ENCODE measurements at regions not wholly inside any gene's neighbourhood (a gene's known extent, or its start where the extent isn't known, plus 50 kb on each side); places are given as distances from the start of the nearest gene placed in this dataset.
"Not testable (repeated sequence)": the region's sequence is repeated elsewhere in the genome, so short reads cannot be mapped to it uniquely, and the experiment has no call there.

GRCh38 chr5:62776592-62776991 lies 198.0 kb downstream of the LRRC70 start:
- CTCF ChIA-PET (ENCODE audit: low intra/inter-chr PET ratio); H3K27me3 ChIP-seq (ENCODE audit: control insufficient read depth in 2 of 2, insufficient read depth in 2 of 2, low read length in 2 of 2); H3K4me3 ChIP-seq; H3K9me1 ChIP-seq (ENCODE audit: control insufficient read depth, insufficient read depth, low read length); H3K79me2 ChIP-seq (ENCODE audit: control insufficient read depth, insufficient read depth, low read length); FAIRE-seq; H3K27ac ChIP-seq (ENCODE audit: extremely low read depth, low read depth, low read length); H3K36me3 ChIP-seq (ENCODE audit: control insufficient read depth, insufficient read depth, low read length); H3K9me3 ChIP-seq (replicated peaks; ENCODE audit: control insufficient read depth, insufficient read depth, low read depth, low read length); POLR2A ChIA-PET; H3K4me2 ChIP-seq (ENCODE audit: insufficient read depth, low read length); DNase-seq (ENCODE audit: extremely low read depth in 1 of 4, low spot score in 3 of 4); ATAC-seq; H4K20me1 ChIP-seq (replicated peaks; ENCODE audit: control insufficient read depth, insufficient read depth, low read length); H3K4me1 ChIP-seq (replicated peaks in 1 of 2; ENCODE audit: control insufficient read depth in 2 of 2, insufficient read depth in 2 of 2, low read length in 2 of 2); H3K9ac ChIP-seq (ENCODE audit: insufficient read depth in 1 of 2, low read depth in 2 of 2, low read length in 2 of 2); BruUV-seq (replicated peaks): not testable (repeated sequence)
- peak; percentile 59 for TF ChIP-seq USF2 (CRISPR knock-in tag; IDR thresholded peaks at IDR 0.05)
- peak; percentile 79 for TF ChIP-seq L3MBTL2 (IDR thresholded peaks at IDR 0.05)
- peak; percentile 83 for TF ChIP-seq RAD51 (IDR thresholded peaks at IDR 0.05; ENCODE audit: borderline replicate concordance, low read depth)
- peak; percentile 73 for TF ChIP-seq MGA (IDR thresholded peaks at IDR 0.05)
- peak; percentile 31; the same call in 1 of the 2 replicates for TF ChIP-seq CBFA2T2 (conservative IDR thresholded peaks at IDR 0.05)
- peak; percentile 47; the same call in 1 of the 2 replicates for TF ChIP-seq TFE3 (CRISPR knock-in tag; IDR thresholded peaks at IDR 0.05)
- intact Hi-C loops (cut with micrococcal nuclease) (loop anchor here (5.0 to 10.0 kb wide), 2 partner anchors 334 to 562 kb away; no protein-coding TSS in a partner anchor), in situ Hi-C loops (cut with MboI) (loop anchor here (10.0 to 25.0 kb wide), 2 partner anchors 322 to 589 kb away; no protein-coding TSS in a partner anchor)
- peak overlapping the region; percentile 7; the same call in 1 of the 2 replicates for H2AFZ ChIP-seq (ENCODE audit: low read depth, low read length)
- 7% methylated on average over 4 of the region's 5 CpGs for WGBS (ENCODE audit: insufficient coverage, low coverage, missing lambda C conversion rate)

All from K562 (cell line).